ENCODE measurements at regions not wholly inside any gene's neighbourhood (a gene's known extent, or its start where the extent isn't known, plus 50 kb on each side); places are given as distances from the start of the nearest gene placed in this dataset.

- TF ChIP-seq CTCF (IDR thresholded peaks at IDR 0.05) = no peak
- TF ChIP-seq POLR2A (IDR thresholded peaks at IDR 0.05) = no peak
These were observed 748.8 kb upstream of the CCDC54 start for GRCh38 chr3:106628407-106628806.

Data from Peyer's patch (tissue), 4 donors.